Breast epithelium (tissue), 4 donors: ENCODE measurements at regions not wholly inside any gene's neighbourhood (a gene's known extent, or its start where the extent isn't known, plus 50 kb on each side); places are given as distances from the start of the nearest gene placed in this dataset.

ENCODE experiments used
- DNase-seq, 2 donors: peaks; one replicate each; pipeline ENCODE4 v3.0.0-alpha.2; 2019; ENCODE audit warnings: low spot score in 2 of 2
- H3K27ac ChIP-seq, 2 donors: fragments of 200-600 bp; sonication (generic) in 1 of 2; one replicate each; pipeline ENCODE4 v1.5.1; 2016 to 2019; ENCODE audit warnings: mild to moderate bottlenecking in 1 of 2
- H3K27me3 ChIP-seq, 2 donors: fragments of 200-600 bp; sonication (generic) in 1 of 2; one replicate each; pipeline versions ENCODE4 v1.5.1 to v1.6.0; 2017 to 2019; ENCODE audit warnings: control low read depth in 1 of 2, mild to moderate bottlenecking in 1 of 2
- H3K36me3 ChIP-seq: fragments of 200-600 bp; one replicate; pipeline ENCODE4 v1.5.1; 2019
- H3K4me1 ChIP-seq, 2 donors: fragments of 200-600 bp; sonication (generic); one replicate each; pipeline ENCODE4 v1.5.1; 2016 to 2019; ENCODE audit warnings: control low read depth in 1 of 2
- H3K4me3 ChIP-seq, 3 donors: fragments of 200-600 bp; sonication (generic); 1 replicate in 2 of 3; 2 replicates in 1 of 3; pipeline ENCODE4 v1.5.1; 2016 to 2019; ENCODE audit warnings: mild to moderate bottlenecking in 3 of 3, moderate library complexity in 2 of 3
- H3K9me3 ChIP-seq, 2 donors: fragments of 200-600 bp; sonication (generic) in 1 of 2; one replicate each; pipeline ENCODE4 v1.5.1; 2016 to 2019; ENCODE audit warnings: control low read depth in 1 of 2
- CTCF ChIP-seq, 3 donors: fragments of 450-650 bp; IDR thresholded peaks; one replicate each; pipeline ENCODE4 v1.5.1; 2016 to 2017; ENCODE audit warnings: antibody characterized with exemption in 3 of 3, mild to moderate bottlenecking in 3 of 3, moderate library complexity in 3 of 3
- POLR2A ChIP-seq: fragments of 450-650 bp; IDR thresholded peaks from one replicate; pipeline ENCODE4 v1.6.1; 2016; ENCODE audit warnings: antibody characterized with exemption, mild to moderate bottlenecking, moderate library complexity
- POLR2AphosphoS5 ChIP-seq, 3 donors: sonication (generic); formaldehyde crosslinking; IDR thresholded peaks; one replicate each; pipeline ENCODE4 v1.6.1; 2017; ENCODE audit warnings: antibody characterized with exemption in 3 of 3
- intact Hi-C: fragments of 100-400 bp; cut with DNase I; formaldehyde crosslinking; loops from one replicate; pipeline ENCODE4 v1.15.1; 2023; ENCODE audit warnings: low total_unique reads

GRCh38 chr12:46676797-46677520 is 148.8 kb downstream of the SLC38A4 start:
- Histone ChIP-seq H3K27ac (no peak overlapping the region), H3K4me1 (no peaks in the 10 kb centered on the region), H3K36me3 (no peaks in the 10 kb centered on the region), H3K4me3 (no peak overlapping the region), H3K27me3 (no peaks in the 10 kb centered on the region), H3K9me3 (no peaks in the 10 kb centered on the region)
- DNase-seq, result no peak
- intact Hi-C loops, result no loop called here
- TF ChIP-seq POLR2AphosphoS5 (IDR thresholded peaks at IDR 0.05), result no peak

- Histone ChIP-seq H3K27ac (no peak overlapping the region), H3K36me3 (no peaks in the 10 kb centered on the region), H3K27me3 (no peaks in the 10 kb centered on the region), H3K4me3 (no peak overlapping the region), H3K4me1 (no peaks in the 10 kb centered on the region), H3K9me3 (no peaks in the 10 kb centered on the region)
- intact Hi-C loops, result no loop called here
- DNase-seq, result no peak
- TF ChIP-seq CTCF (IDR thresholded peaks at IDR 0.05) (no peak), POLR2AphosphoS5 (IDR thresholded peaks at IDR 0.05) (no peak), POLR2A (no peak)
These were observed 149.4 kb downstream of the SLC38A4 start for GRCh38 chr12:46676396-46676795.

GRCh38 chr12:46675736-46676135 is 150.1 kb downstream of the SLC38A4 start:
- TF ChIP-seq POLR2A (no peak), POLR2AphosphoS5 (IDR thresholded peaks at IDR 0.05) (no peak), CTCF (IDR thresholded peaks at IDR 0.05) (peak; percentile 42 to 71 (median 58))
- peak overlapping the region in 1 of 3 donors; percentile 32 for H3K4me3 ChIP-seq
- H3K27me3 ChIP-seq, result no peaks in the 10 kb centered on the region
- no peaks in the 10 kb centered on the region for H3K4me1 ChIP-seq
- H3K9me3 ChIP-seq, result no peaks in the 10 kb centered on the region
- no peak overlapping the region for H3K27ac ChIP-seq
- intact Hi-C loops, result no loop called here
- H3K36me3 ChIP-seq, result no peaks in the 10 kb centered on the region
- no peak for DNase-seq

GRCh38 chr12:46674800-46675199 is 151.0 kb downstream of the SLC38A4 start:
- Histone ChIP-seq H3K27ac (no peak overlapping the region), H3K4me1 (no peaks in the 10 kb centered on the region), H3K36me3 (no peaks in the 10 kb centered on the region), H3K27me3 (no peaks in the 10 kb centered on the region), H3K4me3 (no peak overlapping the region), H3K9me3 (no peaks in the 10 kb centered on the region)
- no peak for TF ChIP-seq POLR2A
- TF ChIP-seq CTCF (IDR thresholded peaks at IDR 0.05), result no peak
- TF ChIP-seq POLR2AphosphoS5 (IDR thresholded peaks at IDR 0.05), result no peak
- intact Hi-C loops, result no loop called here
- DNase-seq, result no peak

GRCh38 chr12:46674129-46674528 is 151.7 kb downstream of the SLC38A4 start:
- no peak for DNase-seq
- no peaks in the 10 kb centered on the region for H3K36me3 ChIP-seq
- no peaks in the 10 kb centered on the region for H3K27me3 ChIP-seq
- H3K27ac ChIP-seq, result no peak overlapping the region
- no peak overlapping the region for H3K4me3 ChIP-seq
- no peaks in the 10 kb centered on the region for H3K4me1 ChIP-seq
- intact Hi-C loops, result no loop called here
- no peak for TF ChIP-seq CTCF (IDR thresholded peaks at IDR 0.05)
- no peak for TF ChIP-seq POLR2AphosphoS5 (IDR thresholded peaks at IDR 0.05)
- TF ChIP-seq POLR2A, result no peak
- H3K9me3 ChIP-seq, result no peaks in the 10 kb centered on the region

- Histone ChIP-seq H3K36me3 (no peaks in the 10 kb centered on the region), H3K27ac (no peak overlapping the region), H3K4me3 (no peak overlapping the region), H3K4me1 (no peaks in the 10 kb centered on the region), H3K27me3 (no peaks in the 10 kb centered on the region), H3K9me3 (no peaks in the 10 kb centered on the region)
- TF ChIP-seq CTCF (IDR thresholded peaks at IDR 0.05) (no peak), POLR2AphosphoS5 (IDR thresholded peaks at IDR 0.05) (no peak), POLR2A (no peak)
- no peak for DNase-seq
- intact Hi-C loops, result no loop called here
These were observed 154.7 kb downstream of the SLC38A4 start for GRCh38 chr12:46671102-46671501.
